ENCODE measurements at regions not wholly inside any gene's neighbourhood (a gene's known extent, or its start where the extent isn't known, plus 50 kb on each side); places are given as distances from the start of the nearest gene placed in this dataset.
A peak's percentile ranks its signal among the peaks of the same experiment; 100 is the strongest.
"Not testable (repeated sequence)": the region's sequence is repeated elsewhere in the genome, so short reads cannot be mapped to it uniquely, and the experiment has no call there.

GRCh38 chr5:94080390-94080789, 339.0 kb upstream of the POU5F2 start:
- Histone ChIP-seq H3K4me3 (ENCODE audit: low read length) (no peak overlapping the region), H3K36me3 (ENCODE audit: insufficient read depth, low read length) (no peaks in the 10 kb centered on the region), H3K27ac (ENCODE audit: low read depth, low read length) (no peak overlapping the region), H3K9me3 (ENCODE audit: low read length) (no peaks in the 10 kb centered on the region), H3K27me3 (ENCODE audit: insufficient read depth, low read length, poor library complexity, severe bottlenecking) (no peaks in the 10 kb centered on the region), H3K4me1 (ENCODE audit: insufficient read depth, low read length) (no peaks in the 10 kb centered on the region)
- ChIA-PET CTCF (no interaction called here), POLR2A (no interaction called here)
- peaks cover 0 to 2% (median 0%) of the 10 kb centered on the region in 5 donors for H3K9me3 Mint-ChIP-seq
- peaks cover 1 to 7% (median 6%) of the 10 kb centered on the region in 3 donors for H3K36me3 Mint-ChIP-seq
- H3K27ac Mint-ChIP-seq = no peak overlapping the region
- DNase-seq = no peak
- H3K4me3 Mint-ChIP-seq = peak overlapping the region in 1 of 7 donors; percentile 1
- H3K27me3 Mint-ChIP-seq = no peaks in the 10 kb centered on the region
- peaks cover 61 to 86% (median 69%) of the 10 kb centered on the region in 3 donors for H3K4me1 Mint-ChIP-seq

- POLR2A ChIA-PET = no interaction called here
- H3K4me3 Mint-ChIP-seq = no peak overlapping the region
Measured at GRCh38 chr5:94072116-94072515, 330.7 kb upstream of the POU5F2 start.

GRCh38 chr5:94066437-94067207, 325.2 kb upstream of the POU5F2 start:
- Mint-ChIP-seq H3K36me3 (peaks cover 27 to 55% (median 44%) of the 10 kb centered on the region in 3 donors), H3K27ac (peak overlapping the region in 1 of 8 donors; percentile 61), H3K4me3 (peak overlapping the region in 1 of 7 donors; percentile 26), H3K9me3 (peaks cover 38 to 52% (median 48%) of the 10 kb centered on the region in 5 donors), H3K4me1 (peaks cover 39 to 65% (median 44%) of the 10 kb centered on the region in 3 donors), H3K27me3 (peaks cover 0 to 1% of the 10 kb centered on the region in 2 donors)
- Histone ChIP-seq H3K4me1 (ENCODE audit: insufficient read depth, low read length) (no peaks in the 10 kb centered on the region), H3K27me3 (ENCODE audit: insufficient read depth, low read length, poor library complexity, severe bottlenecking) (no peaks in the 10 kb centered on the region), H3K4me3 (ENCODE audit: low read length) (no peak overlapping the region), H3K36me3 (ENCODE audit: insufficient read depth, low read length) (no peaks in the 10 kb centered on the region), H3K9me3 (ENCODE audit: low read length) (peaks cover 6% of the 10 kb centered on the region), H3K27ac (ENCODE audit: low read depth, low read length) (no peak overlapping the region)
- no peak for DNase-seq
- ChIA-PET CTCF (no interaction called here), POLR2A (no interaction called here)

More at GRCh38 chr5:94072116-94072515, 330.7 kb upstream of the POU5F2 start:
- Histone ChIP-seq H3K36me3 (ENCODE audit: insufficient read depth, low read length) (no peaks in the 10 kb centered on the region), H3K4me3 (ENCODE audit: low read length) (no peak overlapping the region), H3K4me1 (ENCODE audit: insufficient read depth, low read length) (peaks cover 5% of the 10 kb centered on the region), H3K27ac (ENCODE audit: low read depth, low read length) (no peak overlapping the region), H3K9me3 (ENCODE audit: low read length) (no peaks in the 10 kb centered on the region), H3K27me3 (ENCODE audit: insufficient read depth, low read length, poor library complexity, severe bottlenecking) (no peaks in the 10 kb centered on the region)
- H3K4me1 Mint-ChIP-seq = peaks cover 43 to 65% (median 64%) of the 10 kb centered on the region in 3 donors
- peaks cover 7 to 9% (median 7%) of the 10 kb centered on the region in 5 donors for H3K9me3 Mint-ChIP-seq
- H3K27me3 Mint-ChIP-seq = no peaks in the 10 kb centered on the region
- H3K27ac Mint-ChIP-seq = no peak overlapping the region
- H3K36me3 Mint-ChIP-seq = peaks cover 10 to 26% (median 26%) of the 10 kb centered on the region in 3 donors
- CTCF ChIA-PET = no interaction called here
- DNase-seq = no peak

GRCh38 chr5:94064025-94064424, 322.6 kb upstream of the POU5F2 start:
- no peaks in the 10 kb centered on the region for H3K36me3 ChIP-seq (ENCODE audit: insufficient read depth, low read length)
- H3K27ac ChIP-seq (ENCODE audit: low read depth, low read length) = no peak overlapping the region
- H3K4me1 ChIP-seq (ENCODE audit: insufficient read depth, low read length) = no peaks in the 10 kb centered on the region
- no peak overlapping the region for H3K4me3 Mint-ChIP-seq
- peaks cover 38 to 52% (median 48%) of the 10 kb centered on the region in 5 donors for H3K9me3 Mint-ChIP-seq
- H3K27me3 ChIP-seq (ENCODE audit: insufficient read depth, low read length, poor library complexity, severe bottlenecking) = no peaks in the 10 kb centered on the region
- H3K4me3 ChIP-seq (ENCODE audit: low read length) = no peak overlapping the region
- ChIA-PET POLR2A (no interaction called here), CTCF (no interaction called here)
- H3K4me1 Mint-ChIP-seq = peaks cover 35 to 60% (median 36%) of the 10 kb centered on the region in 3 donors
- peaks cover 0 to 1% of the 10 kb centered on the region in 2 donors for H3K27me3 Mint-ChIP-seq
- H3K36me3 Mint-ChIP-seq = peaks cover 29 to 60% (median 53%) of the 10 kb centered on the region in 3 donors
- DNase-seq = no peak
- no peak overlapping the region for H3K27ac Mint-ChIP-seq
- H3K9me3 ChIP-seq (ENCODE audit: low read length) = peaks cover 6% of the 10 kb centered on the region

GRCh38 chr5:94057655-94058054, 316.3 kb upstream of the POU5F2 start:
- H3K9me3 Mint-ChIP-seq = no peaks in the 10 kb centered on the region
- CTCF ChIA-PET = no interaction called here

GRCh38 chr5:94057217-94057616, 315.8 kb upstream of the POU5F2 start:
- no peak for DNase-seq
- no peak overlapping the region for H3K27ac Mint-ChIP-seq
- H3K4me3 Mint-ChIP-seq = no peak overlapping the region
- Histone ChIP-seq H3K27me3 (ENCODE audit: insufficient read depth, low read length, poor library complexity, severe bottlenecking) (no peaks in the 10 kb centered on the region), H3K4me1 (ENCODE audit: insufficient read depth, low read length) (no peaks in the 10 kb centered on the region), H3K9me3 (ENCODE audit: low read length) (no peaks in the 10 kb centered on the region), H3K4me3 (ENCODE audit: low read length) (no peak overlapping the region), H3K36me3 (ENCODE audit: insufficient read depth, low read length) (no peaks in the 10 kb centered on the region), H3K27ac (ENCODE audit: low read depth, low read length) (no peak overlapping the region)
- H3K36me3 Mint-ChIP-seq = peaks cover 17 to 48% (median 18%) of the 10 kb centered on the region in 3 donors
- peaks cover 34 to 58% (median 47%) of the 10 kb centered on the region in 3 donors for H3K4me1 Mint-ChIP-seq
- ChIA-PET CTCF (no interaction called here), POLR2A (no interaction called here)
- no peaks in the 10 kb centered on the region for H3K9me3 Mint-ChIP-seq
- H3K27me3 Mint-ChIP-seq = no peaks in the 10 kb centered on the region

More at GRCh38 chr5:94057655-94058054, 316.3 kb upstream of the POU5F2 start:
- H3K36me3 Mint-ChIP-seq = peaks cover 17 to 44% (median 18%) of the 10 kb centered on the region in 3 donors
- H3K36me3 ChIP-seq (ENCODE audit: insufficient read depth, low read length) = no peaks in the 10 kb centered on the region
- no peak overlapping the region for H3K4me3 ChIP-seq (ENCODE audit: low read length)
- POLR2A ChIA-PET = no interaction called here
- peak overlapping the region in 2 of 8 donors; percentile 3 to 14 for H3K27ac Mint-ChIP-seq
- no peak overlapping the region for H3K27ac ChIP-seq (ENCODE audit: low read depth, low read length)
- no peaks in the 10 kb centered on the region for H3K4me1 ChIP-seq (ENCODE audit: insufficient read depth, low read length)
- DNase-seq = no peak
- H3K9me3 ChIP-seq (ENCODE audit: low read length) = no peaks in the 10 kb centered on the region
- H3K27me3 Mint-ChIP-seq = peaks cover 0 to 1% of the 10 kb centered on the region in 2 donors
- peak overlapping the region in 2 of 7 donors; percentile 7 to 16 for H3K4me3 Mint-ChIP-seq
- H3K4me1 Mint-ChIP-seq = peaks cover 39 to 62% (median 51%) of the 10 kb centered on the region in 3 donors
- no peaks in the 10 kb centered on the region for H3K27me3 ChIP-seq (ENCODE audit: insufficient read depth, low read length, poor library complexity, severe bottlenecking)

- H3K27ac Mint-ChIP-seq; H3K36me3 ChIP-seq (ENCODE audit: insufficient read depth, low read length); H3K4me1 ChIP-seq (ENCODE audit: insufficient read depth, low read length); H3K4me3 Mint-ChIP-seq; H3K9me3 Mint-ChIP-seq; H3K9me3 ChIP-seq (ENCODE audit: low read length); H3K27me3 Mint-ChIP-seq; H3K4me3 ChIP-seq (ENCODE audit: low read length); DNase-seq; H3K27ac ChIP-seq (ENCODE audit: low read depth, low read length); CTCF ChIA-PET; H3K27me3 ChIP-seq (ENCODE audit: insufficient read depth, low read length, poor library complexity, severe bottlenecking); POLR2A ChIA-PET; H3K4me1 Mint-ChIP-seq: not testable (repeated sequence)
- H3K36me3 Mint-ChIP-seq = peaks cover 32 to 67% (median 33%) of the 10 kb centered on the region in 3 donors
Measured at GRCh38 chr5:94049307-94049922, 308.0 kb upstream of the POU5F2 start.

Measured in CD8-positive, alpha-beta memory T cell (primary cell).